ENCODE measurements at regions not wholly inside any gene's neighbourhood (a gene's known extent, or its start where the extent isn't known, plus 50 kb on each side); places are given as distances from the start of the nearest gene placed in this dataset.

DNA sequence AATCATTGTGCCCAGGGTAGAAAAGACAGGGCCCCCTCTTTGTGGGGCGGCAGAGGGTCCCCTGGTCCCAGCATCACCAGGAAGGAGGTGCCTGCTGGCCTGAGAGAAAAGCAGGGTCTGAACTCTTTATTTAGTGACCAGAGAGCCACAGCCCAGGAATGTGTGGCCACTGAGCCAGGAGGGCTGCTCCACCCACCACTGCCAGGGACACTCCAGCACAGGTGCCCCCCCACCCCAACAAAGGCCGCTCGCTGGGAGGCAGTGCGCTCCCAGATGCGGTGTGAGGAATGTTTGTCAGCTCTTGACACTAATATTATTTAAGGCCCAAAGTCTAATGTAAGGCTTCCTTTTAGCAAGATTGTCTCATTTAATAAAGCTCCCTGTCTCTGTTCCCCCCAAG lies 59.6 kb upstream of the ZMIZ1 start:
- WGBS (ENCODE audit: insufficient coverage, low lambda C conversion rate), result no CpG with 5 or more reads among the region's 5 CpGs
- H3K4me1 ChIP-seq (ENCODE audit: control insufficient read depth, insufficient read depth, low read length), result peaks cover 27% of the 10 kb centered on the region
- H3K27me3 ChIP-seq (ENCODE audit: control insufficient read depth, insufficient read depth, low read length), result no peaks in the 10 kb centered on the region
- no peak overlapping the region for H3K27ac ChIP-seq (ENCODE audit: low read length)
- no peaks in the 10 kb centered on the region for H3K9me3 ChIP-seq (ENCODE audit: control insufficient read depth, low read depth, low read length)
- no peak for DNase-seq
- H3K4me3 ChIP-seq (ENCODE audit: low read length), result no peak overlapping the region
- H3K36me3 ChIP-seq (ENCODE audit: control insufficient read depth, insufficient read depth, low read length), result no peaks in the 10 kb centered on the region

DNA sequence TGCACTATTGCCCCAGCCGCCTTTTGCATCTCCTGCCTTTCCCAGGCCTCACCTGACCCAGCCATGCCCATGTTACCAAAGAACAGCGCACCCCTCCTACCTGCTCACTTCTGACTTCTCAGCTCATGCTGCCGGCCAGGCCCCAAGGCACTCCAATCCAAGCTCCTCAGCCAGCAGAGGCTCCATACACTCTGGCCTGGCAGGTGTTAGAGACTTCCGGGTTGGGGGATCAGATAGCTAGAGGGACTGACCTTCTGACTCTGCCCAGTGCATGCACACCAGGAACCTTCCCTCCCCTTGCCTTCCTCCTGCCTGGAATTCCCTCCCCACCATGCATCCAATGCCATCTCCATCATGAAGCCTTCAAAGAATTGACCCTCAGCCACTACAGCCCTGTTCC lies 56.2 kb upstream of the ZMIZ1 start:
- Histone ChIP-seq H3K4me3 (ENCODE audit: low read length) (no peak overlapping the region), H3K27me3 (ENCODE audit: control insufficient read depth, insufficient read depth, low read length) (no peaks in the 10 kb centered on the region), H3K4me1 (ENCODE audit: control insufficient read depth, insufficient read depth, low read length) (no peaks in the 10 kb centered on the region), H3K9me3 (ENCODE audit: control insufficient read depth, low read depth, low read length) (no peaks in the 10 kb centered on the region), H3K36me3 (ENCODE audit: control insufficient read depth, insufficient read depth, low read length) (no peaks in the 10 kb centered on the region), H3K27ac (ENCODE audit: low read length) (no peak overlapping the region)
- no CpG with 5 or more reads among the region's 4 CpGs for WGBS (ENCODE audit: insufficient coverage, low lambda C conversion rate)
- no peak for DNase-seq

- H3K27ac ChIP-seq (ENCODE audit: low read length), result no peak overlapping the region
- no peaks in the 10 kb centered on the region for H3K27me3 ChIP-seq (ENCODE audit: control insufficient read depth, insufficient read depth, low read length)
- no peaks in the 10 kb centered on the region for H3K4me1 ChIP-seq (ENCODE audit: control insufficient read depth, insufficient read depth, low read length)
- H3K36me3 ChIP-seq (ENCODE audit: control insufficient read depth, insufficient read depth, low read length), result no peaks in the 10 kb centered on the region
- H3K9me3 ChIP-seq (ENCODE audit: control insufficient read depth, low read depth, low read length), result no peaks in the 10 kb centered on the region
- no peak overlapping the region for H3K4me3 ChIP-seq (ENCODE audit: low read length)
- 100% methylated on average over 3 of the region's 12 CpGs for WGBS (ENCODE audit: insufficient coverage, low lambda C conversion rate)
- DNase-seq, result no peak
Observed at GRCh38 chr10:79013406-79013987, 55.3 kb upstream of the ZMIZ1 start.

- H3K4me1 ChIP-seq (ENCODE audit: control insufficient read depth, insufficient read depth, low read length), result no peaks in the 10 kb centered on the region
- no peaks in the 10 kb centered on the region for H3K36me3 ChIP-seq (ENCODE audit: control insufficient read depth, insufficient read depth, low read length)
- WGBS (ENCODE audit: insufficient coverage, low lambda C conversion rate), result no CpG with 5 or more reads among the region's 1 CpG
- no peaks in the 10 kb centered on the region for H3K27me3 ChIP-seq (ENCODE audit: control insufficient read depth, insufficient read depth, low read length)
- H3K4me3 ChIP-seq (ENCODE audit: low read length), result no peak overlapping the region
- H3K9me3 ChIP-seq (ENCODE audit: control insufficient read depth, low read depth, low read length), result no peaks in the 10 kb centered on the region
- no peak overlapping the region for H3K27ac ChIP-seq (ENCODE audit: low read length)
- no peak for DNase-seq
Observed at GRCh38 chr10:79014796-79015195, 54.0 kb upstream of the ZMIZ1 start.

DNA sequence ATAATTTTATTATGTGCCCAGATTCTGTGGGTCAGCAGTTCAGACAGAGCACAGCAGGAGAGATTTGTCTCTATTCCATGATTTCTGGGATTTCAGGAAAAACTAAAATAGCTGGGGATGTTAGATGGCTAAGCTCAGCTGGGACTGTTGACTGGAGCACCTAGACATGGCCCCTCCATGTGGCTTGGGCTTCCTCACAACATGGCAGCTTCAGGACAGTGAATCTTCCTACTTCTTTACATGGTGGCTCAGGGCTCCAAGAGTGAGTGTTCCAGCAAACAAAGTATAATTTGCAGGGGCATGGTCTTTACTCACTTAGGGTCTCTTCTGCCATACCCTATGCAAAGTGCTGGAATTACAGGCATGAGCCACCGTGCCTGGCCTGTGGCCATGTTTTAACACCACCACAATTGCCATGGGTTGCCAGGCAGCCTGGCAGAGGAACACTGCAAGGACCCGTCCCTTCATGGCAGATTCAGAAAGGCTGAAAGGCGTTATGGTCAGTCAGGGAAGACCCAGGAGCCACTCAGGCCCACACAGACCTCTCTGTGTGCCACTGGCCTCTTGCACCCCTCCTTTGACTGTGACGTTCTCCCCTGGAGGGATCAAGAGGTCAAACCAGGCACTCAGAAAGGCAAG lies 50.8 kb upstream of the ZMIZ1 start:
- Histone ChIP-seq H3K4me3 (ENCODE audit: low read length) (no peak overlapping the region), H3K27me3 (ENCODE audit: control insufficient read depth, insufficient read depth, low read length) (no peaks in the 10 kb centered on the region), H3K9me3 (ENCODE audit: control insufficient read depth, low read depth, low read length) (no peaks in the 10 kb centered on the region), H3K36me3 (ENCODE audit: control insufficient read depth, insufficient read depth, low read length) (no peaks in the 10 kb centered on the region), H3K4me1 (ENCODE audit: control insufficient read depth, insufficient read depth, low read length) (no peaks in the 10 kb centered on the region), H3K27ac (ENCODE audit: low read length) (no peak overlapping the region)
- DNase-seq, result no peak
- WGBS (ENCODE audit: insufficient coverage, low lambda C conversion rate), result no CpG with 5 or more reads among the region's 4 CpGs

GRCh38 chr10:79018521-79019011 lies 50.2 kb upstream of the ZMIZ1 start:
- Histone ChIP-seq H3K4me3 (ENCODE audit: low read length) (no peak overlapping the region), H3K9me3 (ENCODE audit: control insufficient read depth, low read depth, low read length) (no peaks in the 10 kb centered on the region), H3K27me3 (ENCODE audit: control insufficient read depth, insufficient read depth, low read length) (no peaks in the 10 kb centered on the region), H3K4me1 (ENCODE audit: control insufficient read depth, insufficient read depth, low read length) (no peaks in the 10 kb centered on the region), H3K36me3 (ENCODE audit: control insufficient read depth, insufficient read depth, low read length) (no peaks in the 10 kb centered on the region), H3K27ac (ENCODE audit: low read length) (no peak overlapping the region)
- DNase-seq, result no peak
- no CpG with 5 or more reads among the region's 5 CpGs for WGBS (ENCODE audit: insufficient coverage, low lambda C conversion rate)
